GM12892 (cell line): ENCODE measurements at regions not wholly inside any gene's neighbourhood (a gene's known extent, or its start where the extent isn't known, plus 50 kb on each side); places are given as distances from the start of the nearest gene placed in this dataset.

Source experiments
- POLR2A ChIP-seq: IDR thresholded peaks from 2 replicates; pipeline ENCODE4 v1.6.1; 2011; ENCODE audit warnings: low read depth, low read length, control low read depth
- POLR2AphosphoS5 ChIP-seq: IDR thresholded peaks from 2 replicates; pipeline ENCODE4 v1.6.1; 2011; ENCODE audit warnings: low read depth, low read length, control low read depth

GRCh38 chr22:27389727-27390075, 411.9 kb downstream of the MN1 start:
- TF ChIP-seq POLR2A: no peak
- no peak for TF ChIP-seq POLR2AphosphoS5
